ENCODE measurements at regions not wholly inside any gene's neighbourhood (a gene's known extent, or its start where the extent isn't known, plus 50 kb on each side); places are given as distances from the start of the nearest gene placed in this dataset.

DNA sequence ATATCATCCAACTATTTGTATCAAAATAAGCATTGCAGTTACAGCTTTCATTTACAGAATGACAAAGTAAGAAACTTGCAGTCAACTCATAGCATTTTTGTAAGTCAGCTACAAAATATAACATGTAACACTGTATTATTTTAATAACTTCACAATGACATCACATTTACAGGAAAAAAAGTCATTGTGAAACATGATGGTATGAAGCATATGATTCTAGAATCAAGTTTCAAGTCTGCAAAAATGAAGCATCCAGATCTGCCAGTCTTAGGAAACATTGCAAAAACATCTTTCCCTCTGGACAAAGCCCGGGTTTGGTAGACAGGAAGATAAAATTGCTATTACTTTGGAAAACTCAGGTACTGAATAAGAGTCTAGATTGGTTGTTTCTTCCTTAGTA, 263.9 kb upstream of the NT5E start:
- TF ChIP-seq EP300 (IDR thresholded peaks at IDR 0.05) (no peak), CTCF (IDR thresholded peaks at IDR 0.05) (no peak), POLR2A (IDR thresholded peaks at IDR 0.05) (no peak)
- 62 to 74% (median 63%) methylated on average over 1 of the region's 1 CpG for WGBS, 3 donors
- no peaks in the 10 kb centered on the region for H3K27me3 ChIP-seq
- no peak overlapping the region for H3K27ac ChIP-seq
- no peaks in the 10 kb centered on the region for H3K4me1 ChIP-seq (ENCODE audit: insufficient read depth)
- H3K36me3 ChIP-seq = no peaks in the 10 kb centered on the region
- H3K4me3 ChIP-seq = no peak overlapping the region
- DNase-seq = no peak
- H3K9me3 ChIP-seq = no peaks in the 10 kb centered on the region
- intact Hi-C loops (cut with DNase I) = no loop called here

- intact Hi-C loops (cut with DNase I) = no loop called here
- no peak for TF ChIP-seq POLR2A (IDR thresholded peaks at IDR 0.05)
- no peak for TF ChIP-seq CTCF (IDR thresholded peaks at IDR 0.05)
- TF ChIP-seq EP300 (IDR thresholded peaks at IDR 0.05) = no peak
- DNase-seq = no peak
- no peaks in the 10 kb centered on the region for H3K27me3 ChIP-seq
- no peaks in the 10 kb centered on the region for H3K4me1 ChIP-seq (ENCODE audit: insufficient read depth)
- no peaks in the 10 kb centered on the region for H3K36me3 ChIP-seq
- H3K4me3 ChIP-seq = no peak overlapping the region
- H3K27ac ChIP-seq = no peak overlapping the region
- no peaks in the 10 kb centered on the region for H3K9me3 ChIP-seq
Observed at GRCh38 chr6:85183841-85184240, 266.0 kb upstream of the NT5E start.

DNA sequence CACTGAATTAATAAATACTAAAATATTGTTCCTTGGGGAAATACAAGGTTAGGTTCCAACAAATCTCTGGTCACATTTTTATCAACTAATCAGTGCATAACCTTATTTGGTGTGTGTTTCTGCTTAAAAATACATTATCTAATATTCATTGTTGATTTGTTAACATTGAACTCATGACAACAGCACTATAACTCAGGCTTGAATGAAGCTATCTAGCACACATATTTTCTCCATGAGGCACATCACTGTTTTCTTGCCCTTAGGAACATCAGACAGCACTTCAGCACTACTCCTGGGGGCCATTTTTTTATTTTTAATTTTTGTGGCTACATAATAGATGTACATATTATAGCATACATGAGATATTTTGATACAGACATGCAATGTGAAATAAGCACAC, 277.2 kb upstream of the NT5E start:
- no peak for DNase-seq
- intact Hi-C loops (cut with DNase I) = no loop called here
- H3K4me3 ChIP-seq = no peak overlapping the region
- H3K36me3 ChIP-seq = no peaks in the 10 kb centered on the region
- H3K27ac ChIP-seq = no peak overlapping the region
- H3K4me1 ChIP-seq (ENCODE audit: insufficient read depth) = no peaks in the 10 kb centered on the region
- TF ChIP-seq POLR2A (IDR thresholded peaks at IDR 0.05) (no peak), EP300 (IDR thresholded peaks at IDR 0.05) (no peak), CTCF (IDR thresholded peaks at IDR 0.05) (no peak)
- no peaks in the 10 kb centered on the region for H3K9me3 ChIP-seq
- H3K27me3 ChIP-seq = no peaks in the 10 kb centered on the region

DNA sequence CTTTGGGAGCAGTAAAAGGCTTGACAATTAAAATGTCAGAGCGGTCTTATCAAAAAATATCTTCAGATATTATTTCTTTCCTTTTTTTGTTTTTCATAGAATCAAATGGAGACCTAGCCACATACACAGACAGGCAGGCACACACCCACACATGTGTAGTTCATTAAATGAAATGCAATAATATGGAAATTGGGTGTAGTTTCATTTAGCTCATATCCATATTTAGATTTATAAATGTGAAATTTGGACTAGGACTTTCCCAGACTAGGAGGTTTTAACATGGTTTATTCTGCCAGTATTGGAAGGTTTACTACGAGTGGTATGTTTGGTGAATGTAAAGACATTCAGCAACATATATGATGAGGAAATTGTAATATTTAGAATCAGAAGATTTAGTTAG, 277.7 kb upstream of the NT5E start:
- 73 to 86% (median 75%) methylated on average over 2 of the region's 2 CpGs for WGBS, 3 donors
- Histone ChIP-seq H3K4me1 (ENCODE audit: insufficient read depth) (no peaks in the 10 kb centered on the region), H3K4me3 (no peak overlapping the region), H3K27me3 (no peaks in the 10 kb centered on the region), H3K36me3 (no peaks in the 10 kb centered on the region), H3K27ac (no peak overlapping the region), H3K9me3 (no peaks in the 10 kb centered on the region)
- TF ChIP-seq POLR2A (IDR thresholded peaks at IDR 0.05) (no peak), EP300 (IDR thresholded peaks at IDR 0.05) (no peak), CTCF (IDR thresholded peaks at IDR 0.05) (no peak)
- intact Hi-C loops (cut with DNase I) = no loop called here
- no peak for DNase-seq

GRCh38 chr6:85169189-85169588, 280.7 kb upstream of the NT5E start:
- Histone ChIP-seq H3K36me3 (no peaks in the 10 kb centered on the region), H3K27me3 (no peaks in the 10 kb centered on the region), H3K27ac (no peak overlapping the region), H3K9me3 (no peaks in the 10 kb centered on the region), H3K4me3 (no peak overlapping the region), H3K4me1 (ENCODE audit: insufficient read depth) (no peaks in the 10 kb centered on the region)
- WGBS, 3 donors = 33 to 61% (median 34%) methylated on average over 2 of the region's 2 CpGs
- TF ChIP-seq POLR2A (IDR thresholded peaks at IDR 0.05) (no peak), CTCF (IDR thresholded peaks at IDR 0.05) (no peak), EP300 (IDR thresholded peaks at IDR 0.05) (no peak)
- intact Hi-C loops (cut with DNase I) = no loop called here
- DNase-seq = no peak

Data from ovary (tissue), 7 donors.